ENCODE measurements at regions not wholly inside any gene's neighbourhood (a gene's known extent, or its start where the extent isn't known, plus 50 kb on each side); places are given as distances from the start of the nearest gene placed in this dataset.

GRCh38 chr21:41628256-41628655 is 120.3 kb upstream of the TMPRSS2 start:
- TF ChIP-seq POLR2A (IDR thresholded peaks at IDR 0.05), result no peak
- TF ChIP-seq, protein P1, sequence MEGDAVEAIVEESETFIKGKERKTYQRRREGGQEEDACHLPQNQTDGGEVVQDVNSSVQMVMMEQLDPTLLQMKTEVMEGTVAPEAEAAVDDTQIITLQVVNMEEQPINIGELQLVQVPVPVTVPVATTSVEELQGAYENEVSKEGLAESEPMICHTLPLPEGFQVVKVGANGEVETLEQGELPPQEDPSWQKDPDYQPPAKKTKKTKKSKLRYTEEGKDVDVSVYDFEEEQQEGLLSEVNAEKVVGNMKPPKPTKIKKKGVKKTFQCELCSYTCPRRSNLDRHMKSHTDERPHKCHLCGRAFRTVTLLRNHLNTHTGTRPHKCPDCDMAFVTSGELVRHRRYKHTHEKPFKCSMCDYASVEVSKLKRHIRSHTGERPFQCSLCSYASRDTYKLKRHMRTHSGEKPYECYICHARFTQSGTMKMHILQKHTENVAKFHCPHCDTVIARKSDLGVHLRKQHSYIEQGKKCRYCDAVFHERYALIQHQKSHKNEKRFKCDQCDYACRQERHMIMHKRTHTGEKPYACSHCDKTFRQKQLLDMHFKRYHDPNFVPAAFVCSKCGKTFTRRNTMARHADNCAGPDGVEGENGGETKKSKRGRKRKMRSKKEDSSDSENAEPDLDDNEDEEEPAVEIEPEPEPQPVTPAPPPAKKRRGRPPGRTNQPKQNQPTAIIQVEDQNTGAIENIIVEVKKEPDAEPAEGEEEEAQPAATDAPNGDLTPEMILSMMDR (IDR thresholded peaks at IDR 0.05), result no peak
